IPS-20b (cell line): ENCODE measurements at regions not wholly inside any gene's neighbourhood (a gene's known extent, or its start where the extent isn't known, plus 50 kb on each side); places are given as distances from the start of the nearest gene placed in this dataset.

Experiments used
- H3K27ac ChIP-seq: one replicate; pipeline ENCODE4 v1.5.1; 2013; ENCODE audit warnings: low read length
- H3K27me3 ChIP-seq: 2 replicates; pipeline ENCODE4 v1.6.1; 2013; ENCODE audit warnings: mild to moderate bottlenecking, low read length, inconsistent platforms; ENCODE audit not compliant: insufficient read depth
- H3K36me3 ChIP-seq: 2 replicates; pipeline ENCODE4 v1.6.1; 2013; ENCODE audit warnings: low read depth, mild to moderate bottlenecking, inconsistent platforms, low read length, moderate library complexity; ENCODE audit not compliant: insufficient read depth
- H3K4me1 ChIP-seq: 2 replicates; pipeline ENCODE4 v1.6.1; 2013; ENCODE audit warnings: mild to moderate bottlenecking, control low read depth, inconsistent platforms, low read length, moderate library complexity; ENCODE audit not compliant: insufficient read depth
- H3K4me3 ChIP-seq: 2 replicates; pipeline ENCODE4 v1.5.1; 2013; ENCODE audit warnings: mild to moderate bottlenecking, low read length, inconsistent platforms
- H3K9ac ChIP-seq: 2 replicates; pipeline ENCODE4 v1.6.1; 2013; ENCODE audit warnings: low read depth, mild to moderate bottlenecking, inconsistent platforms, low read length, moderate library complexity
- H3K9me3 ChIP-seq: 2 replicates; pipeline ENCODE4 v1.6.1; 2013; ENCODE audit warnings: mild to moderate bottlenecking, low read depth, low read length, inconsistent platforms; ENCODE audit not compliant: insufficient read depth

DNA sequence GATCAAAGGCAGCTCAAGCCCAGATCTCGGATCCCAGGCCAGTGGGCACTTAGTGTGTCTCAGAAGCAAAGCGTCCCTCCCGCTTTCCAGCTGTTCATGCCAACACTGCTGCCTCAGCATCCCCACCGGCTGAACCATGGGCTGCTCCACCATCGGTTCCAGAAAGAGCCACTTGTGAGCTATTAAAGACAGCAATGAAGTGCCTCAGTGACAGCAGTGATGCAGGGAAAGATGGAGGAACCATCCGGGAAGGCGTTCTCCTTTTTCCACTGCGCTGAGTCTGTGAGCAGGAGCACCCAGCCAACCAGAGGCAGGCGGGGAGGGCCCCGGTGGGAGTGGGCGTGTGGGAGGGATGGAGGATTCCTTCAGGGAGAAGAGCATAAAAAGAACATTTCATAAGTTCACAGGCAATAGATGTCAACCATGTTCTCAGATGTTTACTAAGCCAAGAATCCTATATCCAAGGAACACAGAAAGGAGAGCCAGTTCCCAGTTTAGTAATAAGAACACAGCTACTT, 96.2 kb upstream of the MKI67 start:
- Histone ChIP-seq H3K27ac (no peak overlapping the region), H3K4me3 (no peak overlapping the region), H3K9me3 (no peaks in the 10 kb centered on the region), H3K9ac (no peak overlapping the region), H3K36me3 (no peaks in the 10 kb centered on the region), H3K4me1 (no peaks in the 10 kb centered on the region; the same call in 1 of the 2 replicates), H3K27me3 (no peaks in the 10 kb centered on the region)

- Histone ChIP-seq H3K36me3 (no peaks in the 10 kb centered on the region), H3K4me1 (no peaks in the 10 kb centered on the region), H3K27ac (no peak overlapping the region), H3K27me3 (no peaks in the 10 kb centered on the region), H3K4me3 (no peak overlapping the region), H3K9ac (no peak overlapping the region), H3K9me3 (peaks cover 13% of the 10 kb centered on the region)
Measured at GRCh38 chr10:128230401-128230800, 104.2 kb upstream of the MKI67 start.

GRCh38 chr10:128233422-128233821, 107.2 kb upstream of the MKI67 start:
- peaks cover 13% of the 10 kb centered on the region for H3K9me3 ChIP-seq
- no peak overlapping the region for H3K27ac ChIP-seq
- H3K9ac ChIP-seq, result no peak overlapping the region
- H3K27me3 ChIP-seq, result no peaks in the 10 kb centered on the region
- no peak overlapping the region for H3K4me3 ChIP-seq
- no peaks in the 10 kb centered on the region for H3K36me3 ChIP-seq
- H3K4me1 ChIP-seq, result no peaks in the 10 kb centered on the region

DNA sequence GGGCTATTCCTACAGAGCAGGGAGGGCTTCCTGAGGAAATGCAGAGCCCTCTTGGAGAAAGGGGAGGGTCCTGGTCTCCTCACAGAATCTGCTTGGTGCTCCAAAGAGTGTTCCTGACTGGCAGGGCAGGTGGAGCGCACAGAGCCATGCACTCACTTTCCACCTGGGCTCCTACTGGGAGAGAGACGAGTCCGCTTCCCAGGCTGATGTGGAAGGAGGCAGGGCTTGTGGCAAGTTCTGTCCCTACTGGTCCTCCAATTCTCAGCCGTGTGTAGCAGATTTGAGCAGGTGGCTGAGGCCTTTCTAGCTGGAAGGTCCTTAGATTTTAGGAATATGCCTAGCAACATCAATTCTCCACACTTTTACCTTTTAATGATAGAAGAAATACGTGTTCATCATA, 111.5 kb upstream of the MKI67 start:
- Histone ChIP-seq H3K27ac (no peak overlapping the region), H3K27me3 (no peaks in the 10 kb centered on the region), H3K4me1 (no peaks in the 10 kb centered on the region), H3K9me3 (peaks cover 13% of the 10 kb centered on the region), H3K9ac (no peak overlapping the region), H3K36me3 (no peaks in the 10 kb centered on the region), H3K4me3 (no peak overlapping the region)

DNA sequence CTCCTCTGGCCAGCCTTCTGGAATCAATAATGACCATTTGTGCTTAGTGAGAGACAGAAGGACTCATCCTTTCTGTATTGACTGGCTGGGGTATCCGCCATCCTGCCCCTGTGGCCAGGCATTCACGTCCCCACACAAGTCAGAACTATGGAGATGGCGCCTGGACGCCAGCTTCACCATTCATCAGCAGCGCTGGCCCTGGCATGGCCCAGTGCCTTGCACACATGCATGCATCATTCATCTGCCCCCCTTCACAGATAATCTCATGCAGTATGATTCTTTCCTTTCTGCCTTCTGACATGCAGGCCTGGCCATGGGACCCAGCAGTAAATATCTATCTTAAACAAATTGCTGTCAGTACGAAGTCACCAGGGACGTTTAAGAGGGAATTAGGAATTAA, 114.8 kb upstream of the MKI67 start:
- Histone ChIP-seq H3K4me3 (no peak overlapping the region), H3K27me3 (no peaks in the 10 kb centered on the region), H3K9ac (no peak overlapping the region), H3K27ac (no peak overlapping the region), H3K9me3 (no peaks in the 10 kb centered on the region), H3K4me1 (no peaks in the 10 kb centered on the region), H3K36me3 (no peaks in the 10 kb centered on the region)

- no peak overlapping the region for H3K4me3 ChIP-seq
- H3K9me3 ChIP-seq, result no peaks in the 10 kb centered on the region
- H3K27ac ChIP-seq, result no peak overlapping the region
- no peaks in the 10 kb centered on the region for H3K4me1 ChIP-seq
- H3K27me3 ChIP-seq, result no peaks in the 10 kb centered on the region
- no peaks in the 10 kb centered on the region for H3K36me3 ChIP-seq
- H3K9ac ChIP-seq, result no peak overlapping the region
Measured at GRCh38 chr10:128242641-128243040, 116.4 kb upstream of the MKI67 start.

- no peaks in the 10 kb centered on the region for H3K9me3 ChIP-seq
- no peak overlapping the region for H3K27ac ChIP-seq
- H3K27me3 ChIP-seq, result no peaks in the 10 kb centered on the region
- no peak overlapping the region for H3K9ac ChIP-seq
- no peaks in the 10 kb centered on the region for H3K4me1 ChIP-seq
- H3K36me3 ChIP-seq, result no peaks in the 10 kb centered on the region
- no peak overlapping the region for H3K4me3 ChIP-seq
Measured at GRCh38 chr10:128245026-128245425, 118.8 kb upstream of the MKI67 start.

GRCh38 chr10:128247576-128247975, 121.4 kb upstream of the MKI67 start:
- H3K4me3 ChIP-seq, result no peak overlapping the region
- H3K9me3 ChIP-seq, result no peaks in the 10 kb centered on the region
- H3K27me3 ChIP-seq, result no peaks in the 10 kb centered on the region
- H3K9ac ChIP-seq, result no peak overlapping the region
- no peaks in the 10 kb centered on the region for H3K4me1 ChIP-seq
- H3K27ac ChIP-seq, result no peak overlapping the region
- H3K36me3 ChIP-seq, result no peaks in the 10 kb centered on the region

DNA sequence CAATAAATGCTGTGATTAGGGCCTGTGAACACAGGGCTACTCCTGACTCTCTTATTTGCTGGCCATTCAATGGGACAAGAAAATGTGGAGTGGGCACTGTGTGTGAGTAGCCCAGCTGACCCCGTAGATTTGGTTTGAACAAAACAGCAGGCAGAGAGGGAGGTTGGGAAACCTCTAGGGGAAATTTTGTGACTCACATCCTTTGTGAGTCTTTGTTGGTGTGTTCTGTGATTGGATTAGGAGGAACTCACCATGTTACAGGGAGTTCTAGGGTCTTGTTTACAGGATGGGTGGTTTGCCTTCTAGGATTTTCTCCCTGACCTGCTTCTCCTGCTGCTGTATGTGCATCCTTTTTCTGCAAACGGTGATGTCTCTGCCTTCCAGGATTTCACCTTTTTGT, 128.3 kb upstream of the MKI67 start:
- Histone ChIP-seq H3K27me3 (no peaks in the 10 kb centered on the region), H3K4me3 (no peak overlapping the region), H3K4me1 (no peaks in the 10 kb centered on the region), H3K27ac (no peak overlapping the region), H3K9me3 (no peaks in the 10 kb centered on the region), H3K9ac (no peak overlapping the region), H3K36me3 (no peaks in the 10 kb centered on the region)

GRCh38 chr10:128257428-128257827, 131.2 kb upstream of the MKI67 start:
- Histone ChIP-seq H3K9me3 (no peaks in the 10 kb centered on the region), H3K4me1 (no peaks in the 10 kb centered on the region), H3K27me3 (no peaks in the 10 kb centered on the region), H3K4me3 (no peak overlapping the region), H3K9ac (no peak overlapping the region), H3K27ac (no peak overlapping the region), H3K36me3 (no peaks in the 10 kb centered on the region)

DNA sequence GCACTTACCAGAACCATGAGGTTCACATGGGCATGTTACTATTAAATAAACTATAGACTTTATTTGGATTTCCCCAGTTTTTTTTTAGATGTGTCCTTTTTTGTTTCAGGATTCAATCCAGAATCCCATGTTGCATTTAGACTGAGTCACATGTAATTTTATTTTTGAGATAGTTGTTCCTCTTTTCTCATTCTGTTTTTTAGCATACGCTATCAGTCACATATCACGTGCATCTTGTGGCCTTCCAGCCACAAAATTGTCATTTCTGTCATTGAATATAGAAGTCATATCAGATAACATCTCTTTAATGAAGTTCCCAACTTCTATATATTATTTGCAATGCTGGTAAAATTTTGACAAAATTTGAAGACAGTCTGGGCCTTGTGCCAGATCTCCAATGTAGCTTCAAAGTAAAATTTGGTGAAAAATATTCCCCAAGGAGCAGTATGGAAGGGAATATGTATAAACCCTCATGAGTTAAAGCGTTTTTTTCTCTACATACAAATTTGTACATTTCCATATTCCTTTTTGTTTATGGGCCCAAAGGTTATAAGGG, 132.3 kb upstream of the MKI67 start:
- Histone ChIP-seq H3K27me3 (peaks cover 5% of the 10 kb centered on the region; the same call in 1 of the 2 replicates), H3K9ac (no peak overlapping the region), H3K27ac (no peak overlapping the region)

DNA sequence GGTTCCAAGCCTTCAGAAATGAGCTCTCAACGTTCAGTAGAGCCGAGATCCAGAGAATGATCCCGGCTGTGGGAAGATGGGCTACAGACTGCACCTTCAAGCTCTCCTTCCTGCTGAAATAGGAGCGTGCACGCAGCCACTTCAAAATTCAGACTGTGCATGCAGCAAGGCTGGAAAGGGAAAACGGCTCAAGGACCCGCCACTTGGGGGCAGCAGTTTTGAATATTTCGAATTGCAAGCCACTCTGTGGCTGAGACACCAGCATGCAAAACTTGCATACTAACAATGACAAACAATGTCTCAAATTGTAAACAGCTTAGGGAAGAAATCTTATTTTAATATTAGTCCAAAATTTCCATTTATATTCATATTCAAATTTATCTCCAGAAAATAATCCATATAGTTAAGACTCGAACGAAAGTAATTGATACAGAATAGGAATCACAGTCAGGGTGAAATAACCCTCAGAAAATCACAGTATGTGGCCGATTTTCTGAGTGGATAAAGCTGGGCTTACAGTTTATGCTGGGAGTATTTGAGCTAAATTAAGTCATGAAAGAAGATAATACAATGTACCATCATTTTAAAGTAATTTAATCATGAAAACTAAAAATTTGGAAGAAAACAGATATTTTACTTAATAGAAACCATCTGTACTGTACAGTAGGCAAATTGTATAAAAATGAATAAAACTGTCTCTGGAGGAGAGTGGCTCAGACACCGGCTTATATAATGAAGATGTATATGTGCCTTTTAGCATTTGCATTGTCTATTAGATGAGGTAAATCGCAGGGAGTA, 137.9 kb upstream of the MKI67 start:
- no peak overlapping the region for H3K9ac ChIP-seq
- H3K27ac ChIP-seq, result no peak overlapping the region
- H3K4me1 ChIP-seq, result peaks cover 9% of the 10 kb centered on the region; the same call in 1 of the 2 replicates
- peaks cover 5% of the 10 kb centered on the region; the same call in 1 of the 2 replicates for H3K27me3 ChIP-seq
- no peak overlapping the region for H3K4me3 ChIP-seq
- H3K9me3 ChIP-seq, result no peaks in the 10 kb centered on the region
- no peaks in the 10 kb centered on the region for H3K36me3 ChIP-seq

More for the DNA sequence above, 132.3 kb upstream of the MKI67 start:
- H3K36me3 ChIP-seq, result no peaks in the 10 kb centered on the region
- no peak overlapping the region for H3K4me3 ChIP-seq
- H3K9me3 ChIP-seq, result no peaks in the 10 kb centered on the region
- H3K4me1 ChIP-seq, result no peaks in the 10 kb centered on the region
